GM18519 (cell line): ENCODE measurements at regions not wholly inside any gene's neighbourhood (a gene's known extent, or its start where the extent isn't known, plus 50 kb on each side); places are given as distances from the start of the nearest gene placed in this dataset.

Source experiments
- ATAC-seq: cut with Tn5 transposase; IDR thresholded peaks from one replicate; pipeline ENCODE4 v1.9.1; 2021; ENCODE audit warnings: mild to moderate bottlenecking, moderate library complexity; ENCODE audit not compliant: unreplicated experiment, low FRiP score

GRCh38 chr2:107414376-107414775 lies 412.3 kb upstream of the RGPD4 start:
- no peak for ATAC-seq

- no peak for ATAC-seq
Measured at GRCh38 chr2:107418708-107419107, 408.0 kb upstream of the RGPD4 start.

GRCh38 chr2:107419191-107419590 lies 407.5 kb upstream of the RGPD4 start:
- no peak for ATAC-seq

- ATAC-seq = no peak
Measured at GRCh38 chr2:107428781-107429180, 397.9 kb upstream of the RGPD4 start.

- no peak for ATAC-seq
Measured at GRCh38 chr2:107430006-107430405, 396.7 kb upstream of the RGPD4 start.

GRCh38 chr2:107430596-107431266 lies 396.0 kb upstream of the RGPD4 start:
- no peak for ATAC-seq

GRCh38 chr2:107436281-107436680 lies 390.4 kb upstream of the RGPD4 start:
- no peak for ATAC-seq

GRCh38 chr2:107437265-107437664 lies 389.4 kb upstream of the RGPD4 start:
- ATAC-seq = no peak

GRCh38 chr2:107437807-107438206 lies 388.9 kb upstream of the RGPD4 start:
- ATAC-seq = no peak

GRCh38 chr2:107448160-107448559 lies 378.5 kb upstream of the RGPD4 start:
- ATAC-seq = no peak

- ATAC-seq = no peak
Measured at GRCh38 chr2:107461301-107461700, 365.4 kb upstream of the RGPD4 start.

- ATAC-seq = no peak
Measured at GRCh38 chr2:107462181-107462580, 364.5 kb upstream of the RGPD4 start.

GRCh38 chr2:107466241-107466640 lies 360.5 kb upstream of the RGPD4 start:
- ATAC-seq = no peak

GRCh38 chr2:107466984-107467773 lies 359.5 kb upstream of the RGPD4 start:
- no peak for ATAC-seq

- ATAC-seq = no peak
Measured at GRCh38 chr2:107469437-107469995, 357.2 kb upstream of the RGPD4 start.

- ATAC-seq = no peak
Measured at GRCh38 chr2:107473150-107473549, 353.5 kb upstream of the RGPD4 start.

- ATAC-seq = no peak
Measured at GRCh38 chr2:107475859-107476258, 350.8 kb upstream of the RGPD4 start.

GRCh38 chr2:107502539-107502938 lies 324.2 kb upstream of the RGPD4 start:
- ATAC-seq = no peak

GRCh38 chr2:107511970-107512789 lies 314.5 kb upstream of the RGPD4 start:
- ATAC-seq = no peak

- no peak for ATAC-seq
Measured at GRCh38 chr2:107525406-107525805, 301.3 kb upstream of the RGPD4 start.

GRCh38 chr2:107529146-107529545 lies 297.5 kb upstream of the RGPD4 start:
- ATAC-seq = no peak
